ENCODE measurements at regions not wholly inside any gene's neighbourhood (a gene's known extent, or its start where the extent isn't known, plus 50 kb on each side); places are given as distances from the start of the nearest gene placed in this dataset.
"Not testable (repeated sequence)": the region's sequence is repeated elsewhere in the genome, so short reads cannot be mapped to it uniquely, and the experiment has no call there.

- DNase-seq, result no peak
These were observed 797.9 kb upstream of the SLC35B3 start for GRCh38 chr6:9233226-9233625.

GRCh38 chr6:9225441-9225871 lies 790.1 kb upstream of the SLC35B3 start:
- no peak for DNase-seq

GRCh38 chr6:9224539-9224938 lies 789.2 kb upstream of the SLC35B3 start:
- no peak for DNase-seq

GRCh38 chr6:9213717-9214116 lies 778.4 kb upstream of the SLC35B3 start:
- DNase-seq, result not testable (repeated sequence)

GRCh38 chr6:9208966-9209365 lies 773.6 kb upstream of the SLC35B3 start:
- no peak for DNase-seq

GRCh38 chr6:9205645-9206044 lies 770.3 kb upstream of the SLC35B3 start:
- DNase-seq, result no peak

GRCh38 chr6:9204171-9204570 lies 768.8 kb upstream of the SLC35B3 start:
- no peak for DNase-seq

GRCh38 chr6:9200712-9201111 lies 765.4 kb upstream of the SLC35B3 start:
- no peak for DNase-seq

- DNase-seq, result no peak
These were observed 762.4 kb upstream of the SLC35B3 start for GRCh38 chr6:9197726-9198125.

- no peak for DNase-seq
These were observed 760.0 kb upstream of the SLC35B3 start for GRCh38 chr6:9195322-9195721.

- no peak for DNase-seq
These were observed 757.1 kb upstream of the SLC35B3 start for GRCh38 chr6:9192405-9192909.

GRCh38 chr6:9186148-9186547 lies 750.8 kb upstream of the SLC35B3 start:
- DNase-seq, result no peak

GRCh38 chr6:9178071-9178470 lies 742.7 kb upstream of the SLC35B3 start:
- DNase-seq, result no peak

GRCh38 chr6:9173229-9173628 lies 737.9 kb upstream of the SLC35B3 start:
- DNase-seq, result no peak

- no peak for DNase-seq
These were observed 736.8 kb upstream of the SLC35B3 start for GRCh38 chr6:9172096-9172495.

GRCh38 chr6:9168669-9169068 lies 733.3 kb upstream of the SLC35B3 start:
- no peak for DNase-seq

GRCh38 chr6:9161731-9162130 lies 726.4 kb upstream of the SLC35B3 start:
- DNase-seq, result no peak

- no peak for DNase-seq
These were observed 723.7 kb upstream of the SLC35B3 start for GRCh38 chr6:9159051-9159450.

- DNase-seq, result no peak
These were observed 720.5 kb upstream of the SLC35B3 start for GRCh38 chr6:9155836-9156235.

GRCh38 chr6:9143140-9143539 lies 707.8 kb upstream of the SLC35B3 start:
- no peak for DNase-seq

- DNase-seq, result no peak
These were observed 705.7 kb upstream of the SLC35B3 start for GRCh38 chr6:9140951-9141460.

- DNase-seq, result no peak
These were observed 704.8 kb upstream of the SLC35B3 start for GRCh38 chr6:9140172-9140571.

- DNase-seq, result no peak
These were observed 704.4 kb upstream of the SLC35B3 start for GRCh38 chr6:9139746-9140145.

GRCh38 chr6:9138936-9139335 lies 703.6 kb upstream of the SLC35B3 start:
- no peak for DNase-seq

GRCh38 chr6:9136141-9136822 lies 700.9 kb upstream of the SLC35B3 start:
- no peak for DNase-seq
